ENCODE measurements at regions not wholly inside any gene's neighbourhood (a gene's known extent, or its start where the extent isn't known, plus 50 kb on each side); places are given as distances from the start of the nearest gene placed in this dataset.
"Not testable (repeated sequence)": the region's sequence is repeated elsewhere in the genome, so short reads cannot be mapped to it uniquely, and the experiment has no call there.

DNA sequence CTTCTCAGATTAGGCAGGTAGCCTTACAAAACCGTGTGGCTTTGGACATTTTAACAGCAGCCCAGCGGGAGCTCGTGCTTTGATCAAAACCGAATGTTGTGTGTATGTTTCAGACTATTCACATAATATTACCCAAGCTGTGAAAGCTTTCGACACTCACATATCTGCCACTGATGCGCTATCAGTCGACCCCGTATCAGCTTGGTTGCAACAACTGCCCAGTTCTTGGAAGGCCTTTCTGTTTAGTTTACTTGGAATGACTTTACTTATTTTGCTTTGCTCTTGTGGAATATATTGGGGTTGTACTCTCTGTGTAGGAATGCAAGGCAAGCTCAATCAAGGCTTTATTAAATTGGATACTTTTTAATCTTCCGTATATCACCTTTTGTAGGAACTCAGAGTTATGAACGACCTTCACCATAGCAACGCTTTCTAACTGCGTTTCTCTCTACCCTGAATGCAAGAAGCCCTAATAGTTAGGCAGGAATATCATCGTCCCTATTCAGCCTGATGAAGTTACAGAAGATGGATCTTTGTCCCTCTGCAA, 107.5 kb downstream of the GLUD2 start:
- no peak for DNase-seq (ENCODE audit: low spot score in 2 of 2)
- Mint-ChIP-seq H3K36me3 (no peaks in the 10 kb centered on the region), H3K9me3 (no peaks in the 10 kb centered on the region), H3K27ac (no peak overlapping the region), H3K4me1 (no peaks in the 10 kb centered on the region), H3K4me3 (no peak overlapping the region)
- ATAC-seq: no peak

DNA sequence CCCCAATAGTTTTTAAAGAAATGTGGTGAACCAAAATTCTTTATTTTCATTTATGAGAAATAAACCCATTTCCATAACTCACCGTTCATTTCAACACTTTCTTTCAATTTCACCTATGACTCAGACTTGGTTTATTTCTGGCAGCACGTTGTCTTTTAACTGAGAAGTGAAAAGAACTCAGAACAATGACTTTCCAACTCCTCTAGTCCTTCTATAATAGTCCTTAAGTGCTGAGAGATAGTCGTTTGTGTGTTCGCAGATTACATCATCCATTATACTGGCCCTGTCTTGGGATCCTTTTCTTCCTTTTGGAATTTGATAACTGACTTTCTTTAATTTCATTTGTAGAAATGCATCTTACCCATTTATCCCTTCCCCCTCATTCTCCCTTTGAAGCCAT, 113.6 kb downstream of the GLUD2 start:
- Mint-ChIP-seq H3K27ac (no peak overlapping the region), H3K36me3 (no peaks in the 10 kb centered on the region), H3K4me3 (no peak overlapping the region), H3K9me3 (no peaks in the 10 kb centered on the region), H3K4me1 (peaks cover 8% of the 10 kb centered on the region)
- no peak for DNase-seq (ENCODE audit: low spot score in 2 of 2)
- ATAC-seq: no peak

DNA sequence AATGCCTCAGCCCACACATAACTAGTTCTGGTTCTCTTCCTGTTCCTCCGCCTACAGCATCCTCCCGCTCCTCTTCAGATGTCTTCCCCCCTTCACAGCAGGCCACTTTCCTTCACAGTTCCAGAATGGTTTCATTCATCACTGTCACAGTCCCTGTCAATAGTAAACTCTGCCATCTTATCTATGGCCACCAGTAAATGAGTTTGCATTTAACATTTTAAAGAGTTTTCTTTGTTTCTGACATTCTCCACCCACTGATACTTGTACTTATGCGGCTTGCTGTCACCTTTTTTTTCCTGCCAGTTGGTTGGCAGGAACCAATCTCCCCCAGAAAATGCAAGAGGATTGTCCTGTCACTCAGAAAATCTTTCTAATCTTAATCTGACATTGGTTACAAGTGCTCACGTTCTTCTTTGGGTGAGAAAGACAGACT, 114.1 kb downstream of the GLUD2 start:
- no peaks in the 10 kb centered on the region for H3K36me3 Mint-ChIP-seq
- no peak overlapping the region for H3K27ac Mint-ChIP-seq
- ATAC-seq (no peak), DNase-seq (ENCODE audit: low spot score in 2 of 2) (no peak)
- no peak overlapping the region for H3K4me3 Mint-ChIP-seq
- no peaks in the 10 kb centered on the region for H3K9me3 Mint-ChIP-seq
- peaks cover 8% of the 10 kb centered on the region for H3K4me1 Mint-ChIP-seq

DNA sequence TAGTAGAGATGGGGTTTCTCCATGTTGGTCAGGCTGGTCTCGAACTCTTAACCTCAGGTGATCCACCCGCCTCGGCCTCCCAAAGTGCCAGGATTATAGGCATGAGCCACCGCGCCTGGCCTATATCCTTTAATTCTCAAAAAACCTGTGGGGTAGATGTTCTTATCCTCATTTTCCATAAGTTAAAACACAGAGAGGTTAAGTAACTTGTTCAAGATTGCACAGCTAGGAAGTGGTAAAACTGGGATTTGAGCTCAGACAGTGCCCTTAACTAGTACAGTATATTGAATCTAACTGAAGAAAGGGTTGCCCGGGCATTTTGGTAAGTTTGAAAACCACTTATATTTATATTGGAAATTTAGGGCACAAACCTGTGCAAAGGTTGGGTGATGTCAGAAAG, 116.0 kb downstream of the GLUD2 start:
- Mint-ChIP-seq H3K4me3 (no peak overlapping the region), H3K4me1 (peaks cover 8% of the 10 kb centered on the region), H3K36me3 (no peaks in the 10 kb centered on the region), H3K9me3 (no peaks in the 10 kb centered on the region), H3K27ac (no peak overlapping the region)
- DNase-seq (ENCODE audit: low spot score in 2 of 2): no peak
- ATAC-seq: no peak

DNA sequence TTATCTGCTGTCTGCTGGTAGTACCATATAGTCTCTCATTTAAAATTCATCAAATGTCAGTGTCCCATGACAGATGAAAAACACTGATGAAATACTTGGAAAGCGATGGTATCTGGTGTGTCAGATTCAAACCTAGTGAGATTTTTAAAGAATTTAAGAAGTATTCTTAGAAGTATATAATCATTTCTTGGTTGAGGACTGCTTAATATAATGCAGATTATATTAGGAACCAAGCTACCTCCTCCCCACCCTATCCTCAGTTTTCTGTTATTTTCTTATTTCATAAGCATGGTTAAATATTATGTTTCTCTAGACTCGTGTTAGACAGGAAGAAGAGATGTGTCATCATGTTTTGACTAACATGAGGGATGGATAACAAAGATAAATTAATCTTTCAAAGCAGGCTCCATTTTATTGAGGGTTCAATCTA, 118.5 kb downstream of the GLUD2 start:
- no peak for DNase-seq (ENCODE audit: low spot score in 2 of 2)
- no peak for ATAC-seq
- Mint-ChIP-seq H3K27ac (no peak overlapping the region), H3K9me3 (no peaks in the 10 kb centered on the region), H3K4me1 (peaks cover 8% of the 10 kb centered on the region), H3K4me3 (no peak overlapping the region), H3K36me3 (no peaks in the 10 kb centered on the region)

DNA sequence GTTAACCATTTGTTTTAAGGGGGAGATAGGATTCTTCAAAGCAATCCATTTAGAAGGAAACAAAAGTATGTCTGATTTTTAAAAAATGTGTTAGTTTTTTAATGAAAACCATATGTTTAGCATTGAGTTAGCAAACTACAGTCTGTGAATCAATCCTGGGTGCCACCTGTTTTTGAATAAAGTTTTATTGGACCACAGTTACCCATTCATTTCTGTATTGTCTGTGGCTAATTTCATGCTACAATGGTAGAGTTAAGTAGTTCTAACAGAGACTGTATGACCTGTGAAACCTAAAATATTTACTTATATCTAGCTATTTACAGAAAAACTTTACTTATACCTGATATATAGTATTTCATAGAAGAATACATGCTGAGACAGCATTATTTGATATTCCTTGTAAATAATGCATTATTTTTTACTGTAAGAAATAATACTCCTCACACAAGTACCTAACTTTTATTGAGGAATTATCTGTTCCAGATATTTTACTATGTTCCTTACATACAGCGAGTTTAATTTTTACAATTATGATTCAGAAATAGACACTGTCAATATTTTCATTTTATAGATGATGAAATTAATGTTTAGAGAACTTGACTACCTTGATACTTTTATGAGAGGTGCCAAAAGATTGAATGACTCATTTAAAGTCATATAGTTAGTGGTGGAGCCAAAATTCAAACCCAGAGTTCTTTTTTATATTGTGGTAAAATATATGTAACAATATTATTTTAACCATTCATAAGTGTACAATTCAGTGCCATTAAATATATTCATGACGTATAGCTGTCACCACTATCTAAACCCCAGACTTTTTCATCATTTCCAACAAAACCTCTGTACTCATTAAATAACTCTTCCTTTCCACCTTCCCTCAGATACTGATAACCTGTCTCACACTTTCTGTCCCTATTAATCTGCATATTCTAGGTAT, 122.0 kb downstream of the GLUD2 start:
- no peak for ATAC-seq
- no peak for DNase-seq (ENCODE audit: low spot score in 2 of 2)
- H3K9me3 Mint-ChIP-seq: no peaks in the 10 kb centered on the region
- H3K36me3 Mint-ChIP-seq: no peaks in the 10 kb centered on the region
- no peaks in the 10 kb centered on the region for H3K4me1 Mint-ChIP-seq
- no peak overlapping the region for H3K4me3 Mint-ChIP-seq
- H3K27ac Mint-ChIP-seq: no peak overlapping the region

DNA sequence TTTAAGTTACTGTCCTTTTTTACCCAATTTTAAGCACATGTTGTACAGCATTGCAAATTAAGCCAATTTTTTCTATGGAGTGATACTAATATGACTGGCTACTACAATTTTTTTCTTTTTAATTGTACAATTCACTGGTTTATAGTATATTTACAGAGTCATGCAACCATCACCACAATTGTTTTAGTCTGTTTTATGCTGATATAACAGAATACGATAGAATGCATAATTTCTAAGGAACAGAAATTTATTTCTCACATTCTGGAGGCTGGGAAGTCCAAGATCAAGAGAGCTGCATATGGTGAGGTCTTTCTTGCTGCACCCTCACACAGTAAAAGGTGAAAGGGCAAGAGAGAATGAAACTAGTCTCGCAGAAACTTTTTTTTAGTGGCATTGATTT, 125.3 kb downstream of the GLUD2 start:
- H3K27ac Mint-ChIP-seq: no peak overlapping the region
- no peaks in the 10 kb centered on the region for H3K9me3 Mint-ChIP-seq
- DNase-seq (ENCODE audit: low spot score in 2 of 2) (no peak), ATAC-seq (no peak)
- no peaks in the 10 kb centered on the region for H3K4me1 Mint-ChIP-seq
- H3K4me3 Mint-ChIP-seq: no peak overlapping the region
- H3K36me3 Mint-ChIP-seq: no peaks in the 10 kb centered on the region

DNA sequence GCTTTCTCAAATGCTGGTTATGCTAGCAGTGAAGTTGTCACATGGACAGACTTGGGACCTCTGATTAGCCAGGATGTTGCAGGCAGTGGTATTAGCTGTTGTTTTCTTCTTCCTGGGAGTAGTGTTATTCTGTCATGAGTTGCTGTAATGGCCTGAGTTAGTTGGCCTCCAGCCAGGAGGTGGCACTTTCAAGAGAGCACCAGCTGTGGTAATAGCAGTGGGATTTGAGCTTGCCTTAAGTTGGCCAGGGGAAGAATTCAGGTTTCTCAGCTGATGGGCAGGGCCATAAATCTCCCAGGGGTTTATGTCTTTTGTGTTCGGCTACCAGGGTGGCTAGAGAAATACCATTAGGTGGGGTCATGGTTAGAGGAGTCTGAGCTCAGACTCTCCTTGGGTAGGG, 132.6 kb downstream of the GLUD2 start:
- Mint-ChIP-seq H3K4me1 (no peaks in the 10 kb centered on the region), H3K4me3 (no peak overlapping the region), H3K36me3 (no peaks in the 10 kb centered on the region), H3K27ac (no peak overlapping the region), H3K9me3 (no peaks in the 10 kb centered on the region)
- DNase-seq (ENCODE audit: low spot score in 2 of 2) (no peak), ATAC-seq (no peak)

DNA sequence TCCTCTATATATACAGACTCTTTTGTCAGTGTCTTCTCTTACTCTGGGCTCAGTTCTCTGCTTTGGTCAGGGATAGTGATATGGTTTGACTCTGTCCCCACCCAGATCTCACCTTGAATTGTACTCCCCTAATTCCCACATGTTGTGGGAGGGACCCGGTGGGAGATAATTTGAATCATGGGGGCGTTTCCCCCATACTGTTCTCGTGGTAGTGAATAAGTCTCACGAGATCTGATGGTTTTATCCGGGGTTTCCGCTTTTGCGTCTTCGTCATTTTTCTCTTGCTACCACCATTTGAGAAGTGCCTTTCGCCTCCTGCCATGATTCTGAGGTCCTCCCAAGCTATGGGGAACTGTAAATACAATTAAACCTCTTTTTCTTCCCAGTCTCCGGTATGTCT, 144.4 kb downstream of the GLUD2 start:
- DNase-seq (ENCODE audit: low spot score in 2 of 2): no peak
- no peak for ATAC-seq
- no peak overlapping the region for H3K4me3 Mint-ChIP-seq
- no peak overlapping the region for H3K27ac Mint-ChIP-seq
- no peaks in the 10 kb centered on the region for H3K36me3 Mint-ChIP-seq
- H3K4me1 Mint-ChIP-seq: no peaks in the 10 kb centered on the region
- no peaks in the 10 kb centered on the region for H3K9me3 Mint-ChIP-seq

DNA sequence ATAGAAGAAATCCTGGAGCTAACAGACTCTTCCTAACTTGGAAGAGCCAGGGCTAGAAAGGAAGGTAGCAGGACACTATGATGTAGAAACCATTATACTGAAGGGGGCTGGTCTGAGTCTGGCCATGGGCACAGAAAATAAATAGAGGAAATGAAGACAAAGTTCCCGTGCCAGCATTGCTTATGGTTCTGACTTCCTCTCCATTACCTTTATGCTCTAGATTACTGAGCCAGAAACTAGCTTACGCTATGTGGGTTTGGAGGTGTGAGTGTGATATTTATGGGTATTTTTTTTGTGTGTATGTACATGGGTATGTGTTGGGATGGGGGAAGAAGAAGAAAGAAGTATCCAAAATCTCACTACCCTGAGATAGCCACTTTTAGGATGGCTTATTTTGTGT, 148.3 kb downstream of the GLUD2 start:
- Mint-ChIP-seq H3K36me3 (no peaks in the 10 kb centered on the region), H3K4me1 (no peaks in the 10 kb centered on the region), H3K27ac (no peak overlapping the region), H3K9me3 (no peaks in the 10 kb centered on the region), H3K4me3 (no peak overlapping the region)
- DNase-seq (ENCODE audit: low spot score in 2 of 2) (no peak), ATAC-seq (no peak)

DNA sequence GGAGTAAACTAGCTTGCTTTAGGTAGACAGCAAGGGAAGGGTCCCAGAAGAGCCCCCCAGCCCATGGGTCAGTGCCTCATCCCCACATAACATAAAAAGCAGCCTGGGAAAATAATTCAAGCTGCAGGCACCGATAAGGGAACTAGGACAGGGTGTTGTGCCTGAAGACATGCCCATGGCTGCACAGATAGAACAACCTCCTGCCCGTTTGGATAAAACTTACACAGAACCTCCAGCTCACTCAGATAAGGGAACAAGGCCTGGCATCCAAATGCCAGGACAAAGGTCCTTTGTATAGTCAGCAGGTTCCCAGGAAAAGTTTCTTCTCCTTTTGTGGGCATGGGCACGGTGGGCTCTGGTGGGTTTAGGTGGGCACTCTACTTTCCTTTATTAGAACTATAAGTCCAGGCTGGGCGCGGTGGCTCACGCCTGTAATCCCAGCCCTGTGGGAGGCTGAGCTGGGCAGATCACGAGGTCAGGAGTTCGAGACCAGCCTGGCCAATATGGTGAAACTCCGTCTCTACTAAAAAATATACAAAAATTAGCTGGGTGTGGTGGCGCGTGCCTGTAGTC, 149.5 kb downstream of the GLUD2 start:
- not testable (repeated sequence) for H3K4me3 Mint-ChIP-seq; H3K9me3 Mint-ChIP-seq; ATAC-seq; H3K27ac Mint-ChIP-seq; DNase-seq (ENCODE audit: low spot score in 2 of 2); H3K36me3 Mint-ChIP-seq; H3K4me1 Mint-ChIP-seq

DNA sequence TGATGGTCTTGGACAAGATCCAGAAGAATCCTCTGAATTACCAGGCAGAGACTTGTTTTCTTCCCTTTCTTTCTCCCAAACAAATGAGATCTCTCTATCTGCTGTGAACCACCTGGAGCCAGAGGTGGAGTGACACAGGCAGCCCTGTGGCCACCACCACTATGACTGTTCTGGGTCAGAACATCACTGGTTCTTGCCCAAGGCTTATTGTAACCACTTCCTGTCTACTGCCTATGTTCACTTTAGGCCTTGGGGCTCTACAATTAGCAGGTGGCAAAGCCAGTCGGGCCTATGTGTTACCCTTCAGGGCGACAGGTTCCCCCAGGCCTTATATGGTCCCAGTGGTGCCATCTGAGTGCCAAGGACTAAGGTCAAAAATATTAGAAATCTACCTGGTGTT, 161.2 kb downstream of the GLUD2 start:
- H3K27ac Mint-ChIP-seq: no peak overlapping the region
- ATAC-seq: no peak
- no peak for DNase-seq (ENCODE audit: low spot score in 2 of 2)
- H3K9me3 Mint-ChIP-seq: no peaks in the 10 kb centered on the region
- H3K4me1 Mint-ChIP-seq: no peaks in the 10 kb centered on the region
- no peak overlapping the region for H3K4me3 Mint-ChIP-seq
- no peaks in the 10 kb centered on the region for H3K36me3 Mint-ChIP-seq

DNA sequence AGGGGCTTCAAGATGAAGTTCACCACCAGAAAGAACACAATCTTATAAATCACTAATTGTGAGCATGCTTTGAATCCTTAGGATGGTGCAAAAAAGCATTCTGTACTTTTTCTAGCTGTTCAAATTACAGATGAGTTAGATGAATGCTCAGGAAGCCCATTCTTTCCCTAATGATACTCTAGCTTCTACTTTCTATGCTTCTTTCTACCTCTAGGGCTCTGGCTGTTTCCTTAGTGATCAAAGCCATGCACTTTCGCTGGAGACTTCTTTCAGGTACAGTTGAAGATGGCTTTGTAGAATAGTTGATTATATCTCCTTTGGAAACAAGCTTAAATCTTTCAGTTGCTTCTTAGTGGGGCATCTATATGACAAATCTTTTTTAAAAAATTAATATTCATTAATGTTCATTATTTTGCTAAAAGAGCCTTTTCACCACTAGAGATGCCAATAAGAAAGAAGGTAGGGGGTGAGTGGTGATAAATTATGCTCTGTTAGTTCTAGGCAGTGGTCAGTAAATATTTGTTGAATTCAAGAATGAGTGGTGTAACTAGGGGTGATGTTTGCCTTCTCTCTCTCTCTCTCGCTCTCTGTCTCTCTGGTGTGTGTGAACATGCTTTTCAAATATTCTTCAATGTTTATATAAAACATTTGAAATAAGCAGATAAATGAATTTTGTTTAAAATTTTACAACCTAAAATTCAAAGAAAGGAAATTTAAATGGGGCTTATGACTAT, 169.4 kb downstream of the GLUD2 start:
- no peaks in the 10 kb centered on the region for H3K9me3 Mint-ChIP-seq
- DNase-seq (ENCODE audit: low spot score in 2 of 2) (no peak), ATAC-seq (no peak)
- H3K36me3 Mint-ChIP-seq: no peaks in the 10 kb centered on the region
- H3K27ac Mint-ChIP-seq: no peak overlapping the region
- H3K4me1 Mint-ChIP-seq: no peaks in the 10 kb centered on the region
- no peak overlapping the region for H3K4me3 Mint-ChIP-seq

DNA sequence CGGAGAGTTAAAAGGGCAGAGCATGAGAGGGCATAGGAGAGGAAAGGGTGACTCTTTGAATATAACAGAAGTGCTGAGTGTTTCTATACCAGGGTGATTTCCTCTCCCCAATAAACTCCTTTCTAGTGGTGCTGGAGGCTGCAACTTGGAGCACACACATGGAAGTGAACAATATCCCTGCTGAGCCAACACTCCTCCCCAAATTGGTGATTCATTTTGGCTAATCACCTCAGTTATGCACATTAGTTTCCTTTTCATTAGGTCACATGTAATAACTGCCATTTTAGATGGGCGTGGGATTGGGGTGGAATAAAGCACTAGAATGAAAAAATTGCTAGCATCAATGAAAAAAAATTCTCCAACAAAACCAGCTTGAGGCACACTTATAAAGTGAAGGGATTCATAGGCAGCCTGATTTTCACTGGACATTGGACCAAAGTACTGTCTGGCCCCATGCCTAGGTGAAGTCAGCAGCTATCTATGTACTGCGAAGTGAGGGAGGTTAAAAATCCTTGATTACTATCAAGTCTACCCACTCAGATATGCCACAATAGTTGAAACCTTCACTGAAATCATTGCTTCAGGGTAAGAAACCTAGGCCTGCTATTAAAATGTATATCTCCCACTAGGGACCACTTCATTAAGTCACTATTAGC, 174.0 kb downstream of the GLUD2 start:
- H3K4me3 Mint-ChIP-seq: no peak overlapping the region
- ATAC-seq (no peak), DNase-seq (ENCODE audit: low spot score in 2 of 2) (no peak)
- no peaks in the 10 kb centered on the region for H3K36me3 Mint-ChIP-seq
- H3K9me3 Mint-ChIP-seq: no peaks in the 10 kb centered on the region
- H3K27ac Mint-ChIP-seq: no peak overlapping the region
- no peaks in the 10 kb centered on the region for H3K4me1 Mint-ChIP-seq

DNA sequence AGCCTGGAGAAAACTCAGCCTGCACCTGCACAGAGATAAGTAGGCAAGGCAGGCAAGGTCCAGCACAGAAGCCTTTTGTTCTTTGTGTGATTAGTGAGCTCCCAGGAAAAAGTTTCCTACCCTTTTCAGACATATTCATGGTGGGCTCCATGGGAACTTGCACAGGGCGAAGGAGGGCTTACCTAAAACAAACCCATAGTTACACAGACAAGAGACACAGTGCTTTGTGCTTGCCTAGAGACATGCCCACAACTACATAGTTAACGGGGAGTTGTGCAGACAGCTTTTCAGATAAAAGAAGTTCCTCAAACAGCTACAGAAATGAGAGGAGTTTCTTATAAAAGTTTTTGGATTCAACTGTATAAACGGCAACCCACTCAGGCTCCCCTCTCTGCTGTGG, 180.5 kb downstream of the GLUD2 start:
- ATAC-seq: no peak
- Mint-ChIP-seq H3K4me1 (no peaks in the 10 kb centered on the region), H3K27ac (no peak overlapping the region), H3K4me3 (no peak overlapping the region), H3K9me3 (no peaks in the 10 kb centered on the region), H3K36me3 (no peaks in the 10 kb centered on the region)
- DNase-seq (ENCODE audit: low spot score in 2 of 2): no peak

Data from stimulated activated effector memory CD8-positive, alpha-beta T cell treated with anti-CD3 and anti-CD28 coated beads, Interleukin-12 subunit alpha, Interleukin-12 subunit beta, amount 100 ng/mL, for 72 hours (primary cell).